Activated T-cell treated with anti-CD3 and anti-CD28 coated beads, Interleukin-2, amount 50 U/mL, for 1 hour (primary cell): ENCODE measurements at regions not wholly inside any gene's neighbourhood (a gene's known extent, or its start where the extent isn't known, plus 50 kb on each side); places are given as distances from the start of the nearest gene placed in this dataset.

Experiments
- DNase-seq: peaks from one replicate; pipeline ENCODE4 v3.0.0-alpha.2; 2020

DNA sequence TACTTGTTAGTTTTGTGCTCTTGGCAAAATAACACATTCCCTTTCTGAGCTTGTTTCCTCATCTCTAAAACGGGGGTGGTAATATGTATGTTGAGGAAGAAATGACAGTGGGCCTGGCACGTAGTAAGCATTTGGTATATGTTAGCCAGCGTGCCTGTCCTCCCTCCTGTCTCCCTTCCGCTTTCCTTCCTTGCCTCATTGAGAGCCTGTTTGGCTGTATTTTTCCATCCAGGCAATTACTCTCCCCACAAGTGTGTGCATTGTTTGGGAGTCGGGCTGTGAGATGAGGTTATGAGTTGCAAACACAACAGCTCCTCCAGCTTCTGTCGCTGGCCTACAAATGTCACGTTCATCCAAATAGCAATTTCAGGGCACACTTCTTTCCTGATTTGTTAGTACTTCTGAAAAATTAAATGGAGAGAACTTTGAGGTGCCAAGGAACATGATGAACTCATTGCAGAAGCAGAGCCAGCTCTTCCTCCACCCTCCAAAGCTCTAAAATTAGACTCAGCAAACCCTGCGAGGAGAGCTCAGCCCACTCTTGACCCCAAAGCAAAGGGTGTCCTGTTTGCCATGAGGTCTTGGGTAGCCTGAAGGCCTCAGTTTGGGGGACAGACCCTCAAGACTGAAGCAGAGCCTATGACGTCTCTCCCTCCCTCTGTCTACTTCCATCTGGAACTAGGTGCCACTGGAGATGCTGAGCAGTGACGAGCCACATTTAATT lies 50.7 kb upstream of the TOX2 start:
- DNase-seq, result no peak

DNA sequence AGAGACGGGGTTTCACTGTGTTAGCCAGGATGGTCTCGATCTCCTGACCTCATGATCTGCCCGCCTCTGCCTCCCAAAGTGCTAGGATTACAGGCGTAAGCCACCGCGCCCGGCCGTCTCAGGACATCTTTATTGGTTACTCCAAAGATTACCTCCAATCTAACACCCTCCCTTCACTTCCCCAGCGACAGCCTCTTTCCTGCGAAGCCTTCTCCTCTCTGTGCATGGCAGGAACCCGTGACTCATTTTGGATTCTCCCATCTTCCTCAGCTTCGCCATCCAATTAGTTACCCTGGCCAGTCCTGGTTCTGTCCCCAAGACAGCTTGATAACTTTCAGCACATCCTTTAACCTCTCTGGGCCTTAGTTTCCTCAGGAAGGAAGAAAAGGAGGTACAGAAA lies 51.3 kb upstream of the TOX2 start:
- no peak for DNase-seq

DNA sequence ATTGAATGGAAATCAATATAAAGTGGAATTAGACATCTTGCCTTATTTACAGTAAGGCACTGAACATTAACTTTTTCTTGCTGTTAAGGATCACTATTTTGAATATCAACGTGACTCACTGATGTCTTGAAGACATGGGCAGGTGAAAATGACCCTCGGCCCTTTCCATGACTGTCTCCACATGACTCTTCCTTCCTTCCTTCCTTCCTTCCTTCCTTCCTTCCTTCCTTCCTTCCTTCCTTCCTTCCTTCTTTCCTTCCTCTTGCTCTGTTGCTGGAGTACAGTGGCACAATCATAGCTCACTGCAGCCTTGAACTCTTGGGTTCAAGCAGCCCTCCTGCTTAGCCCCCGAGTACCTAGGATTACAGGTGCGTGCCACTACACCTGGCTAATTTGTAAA lies 52.2 kb upstream of the TOX2 start:
- no peak for DNase-seq

DNA sequence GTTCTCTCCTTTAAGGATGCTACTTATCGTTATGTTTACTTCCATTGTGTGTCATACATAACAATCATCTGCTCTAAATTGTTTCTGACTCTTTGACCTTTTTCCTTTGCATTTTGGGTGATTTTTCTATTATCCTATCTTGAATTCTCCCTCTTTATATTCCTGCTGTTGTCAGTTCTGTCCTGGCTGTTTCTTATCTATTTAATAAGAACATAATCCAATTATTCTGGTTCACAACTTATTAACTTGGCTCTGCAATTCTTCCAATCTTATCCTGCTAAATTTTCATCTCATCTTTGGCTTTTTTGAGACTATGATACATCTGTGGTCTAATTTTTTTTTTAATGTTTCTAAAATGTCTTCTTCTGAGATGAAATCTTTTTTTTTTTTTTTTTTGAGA lies 54.7 kb upstream of the TOX2 start:
- no peak for DNase-seq

DNA sequence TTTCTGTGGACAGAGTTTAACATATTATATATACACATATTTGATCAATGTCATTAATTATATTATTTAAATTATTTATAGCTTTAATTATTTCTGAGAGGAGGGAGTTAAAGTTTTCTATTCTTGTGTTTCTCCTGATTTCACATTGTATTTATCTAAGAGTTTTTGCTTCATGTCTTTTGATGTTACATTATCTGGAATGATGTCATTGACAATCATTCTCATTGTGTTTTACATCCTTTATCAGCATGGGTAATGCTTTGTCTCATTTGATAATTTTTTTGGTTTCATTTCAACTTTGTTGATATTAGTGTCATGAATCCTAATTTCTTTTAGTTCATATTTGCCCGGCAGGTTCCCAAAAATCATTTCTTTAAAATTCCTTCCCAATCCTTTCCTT lies 56.7 kb upstream of the TOX2 start:
- no peak for DNase-seq

DNA sequence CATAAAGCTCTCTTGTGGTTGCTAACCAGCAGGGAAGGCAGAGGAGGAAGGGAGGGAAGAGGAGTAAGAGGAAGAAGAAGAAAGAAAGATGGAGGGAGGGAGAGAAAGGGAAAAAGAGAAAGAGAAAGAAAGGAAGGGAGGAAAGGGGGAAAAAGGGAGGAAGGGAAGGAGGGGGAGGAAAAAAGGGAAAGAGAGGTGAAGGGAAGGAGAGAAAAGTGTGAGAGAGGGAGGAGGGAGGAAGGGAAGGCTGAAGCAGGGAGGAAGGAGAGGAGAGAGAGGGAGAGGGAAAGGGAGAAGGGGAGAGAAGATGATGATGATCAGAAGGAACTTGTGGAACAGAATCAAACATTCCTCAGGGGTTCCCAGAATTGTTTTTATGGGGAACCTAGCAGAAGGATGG lies 57.5 kb upstream of the TOX2 start:
- DNase-seq, result no peak

DNA sequence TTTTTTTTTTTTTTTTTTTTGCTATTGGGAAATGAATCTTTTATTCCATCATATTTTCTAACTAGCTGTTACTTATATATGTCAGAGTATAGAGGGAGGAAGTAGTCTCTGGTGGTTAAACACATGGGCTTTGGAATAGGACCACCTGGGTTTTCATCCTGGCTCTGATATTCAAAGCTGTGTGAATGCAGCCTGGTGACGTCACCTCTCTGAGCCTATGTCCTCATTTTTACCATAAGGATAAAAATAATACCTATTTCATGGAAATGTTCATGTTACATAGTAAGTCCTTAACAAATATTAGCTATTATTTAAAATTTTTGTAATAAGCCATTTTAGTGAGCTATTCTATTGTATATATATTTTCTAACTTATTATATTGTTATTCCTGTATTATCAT lies 58.8 kb upstream of the TOX2 start:
- DNase-seq, result no peak

DNA sequence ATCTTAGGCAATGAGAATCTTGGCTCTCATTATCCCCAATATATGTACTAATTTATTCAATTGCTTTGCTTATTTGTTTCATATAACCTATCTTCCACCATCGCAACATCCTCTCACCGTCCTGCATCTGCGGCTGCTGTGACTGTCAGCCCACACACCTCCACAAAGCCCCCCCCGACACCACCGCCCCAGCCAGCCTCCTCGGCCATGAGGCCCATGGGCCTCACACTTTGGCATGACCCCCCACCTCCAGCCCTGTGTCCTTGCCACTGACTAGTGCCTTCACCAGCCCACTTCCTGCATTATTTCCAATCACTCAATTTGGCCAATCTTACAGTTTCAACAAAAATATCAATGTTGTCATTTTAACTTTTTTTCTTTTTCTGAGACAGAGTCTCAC lies 60.7 kb upstream of the TOX2 start:
- DNase-seq, result no peak

DNA sequence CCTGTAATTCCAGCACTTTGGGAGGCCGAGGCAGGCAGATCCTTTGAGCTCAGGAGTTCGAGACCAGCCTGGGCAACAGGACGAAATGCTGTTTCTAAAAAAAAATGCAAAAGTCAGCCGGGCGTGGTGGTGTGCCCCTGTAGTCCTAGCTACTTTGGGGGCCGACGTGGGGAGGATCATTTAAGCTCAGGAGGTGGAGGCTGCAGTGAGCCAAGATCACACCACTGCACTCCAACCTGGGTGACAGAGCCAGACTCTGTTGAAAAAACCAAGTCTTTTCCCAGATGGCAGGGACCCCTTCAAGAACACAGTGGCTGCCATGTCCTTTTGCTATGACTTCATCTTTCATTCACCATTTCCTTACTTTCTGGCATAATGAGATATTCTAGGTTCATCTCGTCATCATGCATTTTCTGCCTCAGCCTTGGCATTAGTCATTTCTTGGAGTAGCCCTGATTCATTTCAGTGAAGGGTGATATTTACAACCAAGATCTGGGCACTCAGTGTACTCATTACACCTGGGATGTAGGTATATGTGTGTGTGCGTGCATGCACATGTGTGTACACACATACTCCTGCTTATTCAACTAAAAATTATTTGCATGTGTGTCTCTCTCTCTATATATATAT lies 61.4 kb upstream of the TOX2 start:
- DNase-seq, result no peak

DNA sequence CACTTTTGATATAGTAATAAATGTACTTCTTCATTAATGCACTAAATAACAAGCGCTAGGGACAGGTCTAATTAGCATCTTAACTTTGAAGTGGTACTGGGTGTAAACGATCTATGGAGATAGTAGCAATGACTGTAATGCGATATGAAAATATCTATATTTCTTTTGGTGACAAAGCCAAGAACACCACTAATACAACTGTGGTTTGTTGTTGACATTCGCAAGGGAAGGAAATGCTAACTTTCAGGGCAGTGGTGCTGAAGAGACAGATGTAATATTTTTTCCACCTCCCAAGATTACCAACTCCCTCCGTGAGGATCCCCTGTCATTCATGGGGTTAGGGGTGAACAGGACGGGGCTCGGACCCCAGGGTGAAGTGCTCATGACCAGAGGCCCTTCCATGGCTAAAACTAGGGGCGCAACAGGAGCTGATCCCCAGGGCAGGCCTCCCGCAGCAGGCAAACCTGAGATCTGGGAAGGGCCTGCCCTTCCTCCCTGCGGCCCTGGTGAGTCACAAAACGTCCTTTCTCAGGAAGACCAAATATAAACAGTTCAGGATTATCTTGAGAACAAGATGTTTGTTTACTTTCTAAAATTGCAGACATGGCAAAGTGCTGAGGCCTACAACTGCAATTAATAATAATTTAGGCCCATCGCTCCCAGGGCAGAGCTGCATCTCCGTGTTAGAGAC lies 65.0 kb upstream of the TOX2 start:
- DNase-seq, result no peak

DNA sequence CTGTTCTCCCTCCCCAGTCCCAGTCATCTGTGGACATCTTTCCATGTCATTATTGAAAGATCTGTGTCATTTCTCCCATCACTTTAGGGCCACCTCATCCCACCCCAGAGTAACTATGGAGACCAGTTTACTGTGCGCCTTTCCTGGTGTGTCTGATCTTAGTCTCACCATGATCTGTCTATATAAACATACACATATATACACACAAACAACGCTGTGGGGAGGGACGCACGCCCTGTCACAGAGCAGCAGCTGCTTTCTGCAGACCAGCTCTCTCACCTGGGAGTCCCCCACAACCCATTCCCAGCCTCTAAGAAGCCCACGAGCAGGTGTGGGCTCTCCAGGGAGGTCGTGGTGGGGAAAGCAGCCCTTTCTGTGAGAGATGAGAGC lies 68.1 kb upstream of the TOX2 start:
- DNase-seq, result no peak

DNA sequence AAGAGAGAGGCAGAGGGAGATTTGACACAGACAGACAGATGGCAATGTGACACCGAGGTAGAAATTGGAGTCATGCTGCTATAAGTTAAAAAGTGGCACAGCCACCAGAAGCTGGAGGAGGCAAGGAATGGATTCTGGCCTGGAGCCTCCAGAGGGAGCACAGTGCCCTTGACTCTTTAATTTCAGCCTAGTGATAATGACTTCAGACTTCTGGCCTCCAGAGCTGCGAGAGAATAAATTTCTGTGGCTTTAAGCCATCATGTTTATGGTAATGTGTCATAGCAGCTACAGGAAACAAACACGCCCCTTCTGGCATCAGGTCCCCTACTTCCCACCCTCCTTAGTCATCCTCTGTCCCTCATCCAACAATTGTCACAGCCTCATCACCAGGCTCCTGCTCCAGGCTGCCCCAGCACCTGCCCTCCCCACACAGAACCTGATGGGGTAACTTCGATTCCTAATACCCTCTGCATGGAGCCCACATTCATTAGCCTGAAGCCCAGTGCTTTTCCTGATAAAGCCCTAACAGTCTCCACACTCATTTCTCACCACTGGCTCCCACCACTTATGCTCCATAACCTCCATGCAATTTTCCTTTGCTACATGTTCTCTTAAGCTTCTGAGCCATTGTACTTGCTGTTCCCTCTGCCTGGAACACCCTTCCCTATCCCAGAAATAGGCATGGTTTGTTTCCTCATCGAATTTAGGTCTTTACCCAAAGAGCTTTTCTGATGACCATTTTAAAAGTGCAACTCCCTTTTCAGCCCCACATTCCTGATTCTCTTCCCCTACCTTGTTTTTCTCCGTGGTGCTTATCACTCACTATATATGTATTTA lies 69.7 kb upstream of the TOX2 start:
- no peak for DNase-seq

DNA sequence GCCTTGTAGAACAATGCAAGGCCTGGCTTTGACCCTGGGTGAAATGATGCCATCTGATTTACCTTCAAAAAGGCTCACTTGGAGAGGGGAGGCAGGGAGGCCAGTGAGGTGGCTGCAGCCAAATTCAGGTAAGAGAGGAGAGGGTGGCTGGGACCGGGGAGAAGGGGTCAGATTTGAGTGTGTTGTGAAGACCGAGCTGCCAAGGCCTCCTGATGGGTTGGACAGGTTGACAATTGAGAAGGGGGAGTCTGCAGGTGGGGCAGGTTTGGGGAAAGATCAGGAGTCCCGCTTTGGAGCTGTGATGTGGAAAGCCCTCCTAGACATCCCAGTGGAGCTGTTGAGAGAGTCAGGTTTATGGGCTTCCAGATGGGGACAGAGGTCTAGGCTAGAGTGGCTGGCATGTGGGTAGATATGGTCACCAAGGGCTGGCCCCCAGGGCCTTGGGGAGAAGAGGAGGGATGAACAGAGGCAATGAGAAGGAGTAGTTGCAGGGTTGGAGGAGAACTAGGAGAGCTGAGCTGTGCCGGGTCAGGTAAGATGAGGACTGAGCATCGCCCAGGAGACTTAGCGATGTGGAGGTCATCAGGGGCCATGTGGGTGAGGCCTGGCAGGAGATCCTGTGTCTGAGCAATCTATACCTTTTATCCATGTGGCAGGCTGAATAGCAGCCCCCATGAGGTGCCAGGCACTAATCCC lies 70.5 kb upstream of the TOX2 start:
- DNase-seq, result no peak

DNA sequence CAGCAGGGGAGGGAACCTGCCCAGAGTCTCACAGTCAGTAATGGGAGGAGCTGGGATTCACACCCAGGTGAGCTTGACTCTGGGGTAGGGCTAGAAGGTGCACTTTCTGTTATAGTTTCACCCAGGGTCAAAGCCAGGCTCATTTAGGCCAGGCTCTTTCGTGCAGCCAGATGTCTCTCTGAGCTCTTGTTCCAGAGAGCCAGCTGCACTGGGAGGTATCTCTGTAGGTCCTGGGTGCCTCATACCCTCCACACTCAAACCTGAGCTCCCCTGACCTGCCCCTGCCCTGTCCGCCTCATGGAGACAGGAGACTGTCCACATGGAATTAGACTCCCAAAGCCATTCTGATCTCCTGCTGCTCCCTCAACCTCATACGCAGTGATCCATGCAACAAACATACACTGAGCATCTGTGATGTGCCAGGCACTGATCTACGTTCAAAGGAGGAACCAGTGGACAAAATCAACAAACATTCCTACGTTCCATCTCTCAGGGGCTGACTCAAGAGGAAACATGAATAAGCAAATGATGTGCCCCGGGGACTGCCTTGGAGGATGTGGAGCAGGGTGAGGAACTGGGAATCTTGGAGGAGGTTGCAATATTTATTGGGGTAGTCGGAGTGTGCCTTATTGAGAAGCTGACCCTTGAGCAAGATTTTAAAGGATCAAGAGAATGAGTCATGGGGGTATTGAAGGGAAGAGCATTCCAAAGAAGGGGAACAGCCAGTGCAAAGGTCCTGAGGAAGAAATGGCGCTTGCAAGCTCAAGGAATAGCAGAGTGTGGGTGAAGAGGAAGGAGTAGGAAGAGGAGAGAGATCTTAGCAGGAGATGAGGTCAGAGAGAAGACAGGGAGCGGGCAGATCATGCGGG lies 71.3 kb upstream of the TOX2 start:
- DNase-seq, result no peak

DNA sequence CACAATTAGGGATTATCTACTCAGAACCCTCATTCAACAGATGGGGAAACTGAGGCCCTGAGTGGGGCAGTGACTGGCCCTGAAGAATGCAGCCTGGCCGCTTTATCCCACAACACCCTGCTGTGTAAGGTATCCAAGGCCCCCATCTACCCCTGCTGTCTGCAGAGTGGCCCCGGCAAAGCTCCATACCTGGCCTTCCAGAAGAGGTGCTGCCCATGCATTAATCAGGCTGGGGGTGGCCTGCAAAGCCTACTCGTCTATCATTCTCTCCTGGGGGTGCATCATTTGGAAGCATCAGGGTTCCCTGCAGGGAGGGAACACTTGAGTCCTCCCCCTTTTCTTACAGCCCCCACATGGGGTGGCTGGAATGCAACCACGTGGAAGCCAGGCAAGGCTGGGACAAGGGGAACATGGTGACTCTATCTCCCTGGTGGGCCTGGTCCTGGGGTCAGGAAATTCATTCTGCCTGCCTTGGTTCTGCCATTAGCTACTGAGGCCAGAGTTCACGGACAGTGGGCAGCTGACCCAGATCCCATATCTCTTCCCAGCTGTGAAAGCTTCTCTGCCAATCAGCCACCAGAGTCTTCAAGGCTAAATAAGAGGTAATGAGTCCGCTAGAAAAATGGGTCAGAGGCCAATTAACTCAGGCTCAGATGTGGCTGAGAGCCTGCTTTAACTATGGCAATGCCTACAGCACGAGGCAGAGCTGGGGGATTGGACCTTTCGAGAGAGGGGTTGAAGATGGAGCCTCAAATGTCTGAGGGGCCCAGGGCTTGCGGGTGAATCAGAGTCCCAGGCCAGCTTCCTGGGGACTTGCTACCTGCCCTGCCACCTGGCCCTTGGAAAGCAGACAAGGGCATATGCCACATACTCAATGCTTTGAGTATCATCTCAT lies 72.3 kb upstream of the TOX2 start:
- DNase-seq, result no peak

DNA sequence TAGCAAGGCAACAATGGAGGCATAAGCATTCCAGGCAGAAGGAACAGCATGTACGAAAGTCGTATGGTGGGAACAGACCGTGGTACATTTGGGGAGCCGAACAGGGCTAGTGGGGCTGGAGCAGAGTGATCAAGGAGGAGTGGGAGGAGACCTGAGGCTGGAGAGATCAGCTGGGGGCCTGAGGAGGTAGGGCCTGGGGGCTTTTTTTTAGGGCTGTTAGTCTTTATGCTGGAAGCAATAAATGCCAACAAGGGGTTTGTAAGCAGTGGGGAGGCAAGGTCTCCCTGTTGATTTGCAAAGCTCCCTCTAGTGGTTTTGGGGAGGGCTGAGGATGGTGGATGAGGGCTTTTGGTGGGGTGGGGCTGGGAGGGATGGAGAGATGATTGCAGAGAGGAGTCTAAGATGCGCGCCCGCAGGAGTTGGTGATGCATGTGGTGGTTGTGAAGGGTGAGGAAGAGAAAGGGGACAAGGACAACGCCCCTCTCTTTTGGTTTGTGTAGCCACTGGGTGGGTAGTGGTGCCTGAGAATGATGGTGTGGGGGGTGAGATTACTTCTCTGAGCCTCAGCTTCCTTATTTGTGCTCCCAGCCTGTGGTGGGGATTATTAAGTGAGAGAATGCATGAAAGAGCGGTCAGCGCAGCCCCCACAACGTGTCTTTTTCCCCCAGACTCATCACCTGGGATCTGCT lies 74.1 kb upstream of the TOX2 start:
- DNase-seq, result peak; percentile 22

DNA sequence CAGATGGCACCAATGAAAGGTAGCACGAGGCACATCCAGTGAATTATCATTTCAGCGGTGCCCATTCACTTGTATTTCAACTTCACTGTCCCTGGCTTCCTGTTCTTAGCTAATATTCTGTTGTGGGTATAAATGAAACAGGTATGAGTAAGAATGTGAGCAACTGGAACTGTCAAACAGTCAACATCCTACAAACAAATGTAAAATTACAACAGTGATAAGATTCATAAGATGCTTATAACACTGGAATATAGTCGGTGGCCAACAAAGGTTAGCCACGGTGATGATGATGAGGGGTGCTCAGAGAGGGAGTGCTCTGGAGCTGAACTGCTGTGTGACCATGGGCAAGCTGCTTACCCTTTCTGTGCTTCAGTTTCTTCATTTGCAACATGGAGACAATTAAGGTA lies 74.9 kb upstream of the TOX2 start:
- DNase-seq, result no peak

DNA sequence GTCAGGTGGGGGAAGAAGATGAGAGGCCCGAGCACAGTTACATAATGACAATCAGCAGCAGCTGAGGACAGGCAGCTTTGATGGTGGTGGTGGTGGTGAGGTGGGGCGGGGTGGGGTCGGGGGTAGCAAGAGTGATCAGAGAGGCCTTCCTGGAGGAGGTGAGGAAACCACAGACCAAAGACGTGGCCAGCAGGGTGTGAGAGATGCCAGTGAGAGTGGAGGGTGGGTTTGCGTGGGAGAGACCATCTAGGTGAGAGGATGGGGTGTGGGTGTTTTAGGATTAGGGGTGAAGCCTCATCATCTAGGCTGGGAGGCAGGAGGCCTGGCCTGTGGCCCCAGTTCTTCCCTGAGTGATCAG lies 76.0 kb upstream of the TOX2 start:
- no peak for DNase-seq

DNA sequence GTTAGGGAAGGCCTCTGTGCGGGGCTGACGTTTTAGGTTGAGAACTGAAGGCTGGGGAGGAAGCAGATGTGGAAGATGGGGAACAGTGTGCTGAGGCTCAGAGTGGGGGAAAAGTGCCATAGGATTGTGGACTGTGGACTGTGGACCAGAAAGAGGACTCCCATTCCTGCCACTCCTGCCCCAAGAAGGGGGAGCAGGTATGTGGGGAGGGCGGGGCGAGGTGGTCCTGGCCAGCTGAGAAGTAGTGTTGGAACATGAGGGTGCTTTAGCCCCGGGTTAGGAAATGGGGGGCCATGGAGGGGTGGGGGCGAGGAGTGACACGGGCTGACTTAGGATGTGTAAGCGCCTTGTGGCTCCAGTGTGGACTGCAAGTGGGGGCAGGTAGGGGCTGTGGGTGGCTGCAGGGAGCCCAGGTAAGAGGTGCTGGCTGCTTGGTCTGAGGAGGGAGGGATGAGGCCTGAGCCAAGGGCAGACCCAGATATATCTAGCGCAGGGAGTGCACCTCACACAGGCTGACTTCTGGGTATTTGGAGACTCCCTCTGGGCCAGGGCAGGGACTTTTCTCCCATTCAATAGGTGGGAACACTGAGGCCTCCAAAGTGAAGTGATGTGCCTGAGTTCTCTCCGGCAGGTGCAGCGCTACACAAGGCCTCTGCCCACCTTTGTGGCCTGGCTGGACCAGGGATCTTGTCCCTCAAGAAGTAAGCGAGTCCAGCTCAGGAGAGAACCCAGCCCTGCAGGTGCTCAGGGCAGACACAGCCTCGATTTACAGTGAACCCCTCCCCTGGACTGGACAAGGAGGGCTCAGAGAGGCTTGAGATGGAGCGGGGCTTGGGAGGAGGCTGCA lies 76.6 kb upstream of the TOX2 start:
- no peak for DNase-seq
